ENCODE measurements at regions not wholly inside any gene's neighbourhood (a gene's known extent, or its start where the extent isn't known, plus 50 kb on each side); places are given as distances from the start of the nearest gene placed in this dataset.

DNA sequence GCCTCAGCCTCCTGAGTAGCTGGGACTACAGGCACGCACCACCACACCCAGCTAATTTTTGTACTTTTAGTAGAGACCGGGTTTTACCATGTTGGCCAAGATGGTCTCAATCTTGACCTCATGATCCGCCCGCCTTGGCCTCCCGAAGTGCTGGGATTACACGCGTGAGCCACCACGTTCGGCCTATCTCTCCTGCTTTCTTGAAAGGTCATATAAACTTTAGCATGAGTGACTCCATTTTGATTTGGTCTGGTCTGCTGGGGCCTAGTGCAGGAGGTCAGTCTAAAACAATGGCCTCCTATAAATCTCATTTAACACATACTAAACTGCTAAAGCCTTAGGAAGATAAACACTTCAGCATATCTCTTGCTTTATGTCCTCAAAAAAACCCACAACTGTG is 50.6 kb upstream of the GLDC start (continued):
- TF ChIP-seq ID3 (CRISPR knock-in tag; IDR thresholded peaks at IDR 0.05) (no peak), ID3 (tag; IDR thresholded peaks at IDR 0.05) (peak; percentile 70; the same call in 1 of the 2 replicates), ZNF165 (CRISPR knock-in tag; IDR thresholded peaks at IDR 0.05; ENCODE audit: borderline replicate concordance) (no peak), CREB3L1 (IDR thresholded peaks at IDR 0.05; ENCODE audit: borderline replicate concordance, low read depth) (no peak), NR4A1 (CRISPR knock-in tag; IDR thresholded peaks at IDR 0.05) (no peak), NR4A1 (tag; IDR thresholded peaks at IDR 0.05) (0 out of 2 replicates have a peak, but pooled peaks have one; percentile 37), KDM1A (IDR thresholded peaks at IDR 0.05) (no peak), ZNF384 (IDR thresholded peaks at IDR 0.05; ENCODE audit: low read depth, low read length) (no peak), RBFOX2 (IDR thresholded peaks at IDR 0.05; ENCODE audit: low read depth, low read length) (no peak)
- TF ChIP-seq, protein P1, sequence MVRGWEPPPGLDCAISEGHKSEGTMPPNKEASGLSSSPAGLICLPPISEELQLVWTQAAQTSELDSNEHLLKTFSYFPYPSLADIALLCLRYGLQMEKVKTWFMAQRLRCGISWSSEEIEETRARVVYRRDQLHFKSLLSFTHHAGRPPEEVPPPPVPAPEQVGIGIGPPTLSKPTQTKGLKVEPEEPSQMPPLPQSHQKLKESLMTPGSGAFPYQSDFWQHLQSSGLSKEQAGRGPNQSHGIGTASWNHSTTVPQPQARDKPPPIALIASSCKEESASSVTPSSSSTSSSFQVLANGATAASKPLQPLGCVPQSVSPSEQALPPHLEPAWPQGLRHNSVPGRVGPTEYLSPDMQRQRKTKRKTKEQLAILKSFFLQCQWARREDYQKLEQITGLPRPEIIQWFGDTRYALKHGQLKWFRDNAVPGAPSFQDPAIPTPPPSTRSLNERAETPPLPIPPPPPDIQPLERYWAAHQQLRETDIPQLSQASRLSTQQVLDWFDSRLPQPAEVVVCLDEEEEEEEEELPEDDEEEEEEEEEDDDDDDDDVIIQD (CRISPR knock-in tag; IDR thresholded peaks at IDR 0.05) = no peak

Measured in K562 (cell line).